Kidney epithelial cell (primary cell): ENCODE measurements at regions not wholly inside any gene's neighbourhood (a gene's known extent, or its start where the extent isn't known, plus 50 kb on each side); places are given as distances from the start of the nearest gene placed in this dataset.

Experiments used
- DNase-seq: peaks from one replicate; pipeline ENCODE4 v3.0.0-alpha.2; 2010; ENCODE audit warnings: low read depth
- H3K27me3 ChIP-seq: 2 replicates; pipeline ENCODE4 v1.6.0; 2011; ENCODE audit warnings: low read length; ENCODE audit not compliant: control insufficient read depth, insufficient read depth
- H3K36me3 ChIP-seq: 2 replicates; pipeline ENCODE4 v1.5.1; 2011; ENCODE audit warnings: low read length; ENCODE audit not compliant: control insufficient read depth, insufficient read depth
- H3K4me3 ChIP-seq: 2 replicates; pipeline ENCODE4 v1.5.1; 2011; ENCODE audit warnings: low read depth, mild to moderate bottlenecking, control low read depth, low read length
- CTCF ChIP-seq: IDR thresholded peaks from 2 replicates; pipeline ENCODE4 v1.5.1; 2011; ENCODE audit warnings: mild to moderate bottlenecking, moderate library complexity, low read length, control low read depth, inconsistent platforms; ENCODE audit not compliant: insufficient read depth, poor library complexity, severe bottlenecking

- DNase-seq: peak; percentile 21
- H3K4me3 ChIP-seq: no peak overlapping the region
- TF ChIP-seq CTCF: no peak
- H3K36me3 ChIP-seq: no peaks in the 10 kb centered on the region
- H3K27me3 ChIP-seq: peaks cover 2% of the 10 kb centered on the region
Measured at GRCh38 chr17:59505610-59506276, 59.7 kb upstream of the DHX40 start.

GRCh38 chr17:59506894-59507726 is 58.3 kb upstream of the DHX40 start:
- no peaks in the 10 kb centered on the region for H3K36me3 ChIP-seq

GRCh38 chr17:59508999-59509625 is 56.3 kb upstream of the DHX40 start:
- H3K4me3 ChIP-seq: no peak overlapping the region
- DNase-seq: no peak
- H3K27me3 ChIP-seq: no peaks in the 10 kb centered on the region
- no peak for TF ChIP-seq CTCF
- no peaks in the 10 kb centered on the region for H3K36me3 ChIP-seq

More at GRCh38 chr17:59506894-59507726, 58.3 kb upstream of the DHX40 start:
- Histone ChIP-seq H3K4me3 (no peak overlapping the region), H3K27me3 (peaks cover 2% of the 10 kb centered on the region)
- no peak for DNase-seq
- TF ChIP-seq CTCF: no peak

GRCh38 chr17:59510611-59511010 is 54.8 kb upstream of the DHX40 start:
- no peak for DNase-seq
- Histone ChIP-seq H3K4me3 (no peak overlapping the region), H3K27me3 (no peaks in the 10 kb centered on the region), H3K36me3 (no peaks in the 10 kb centered on the region)
- TF ChIP-seq CTCF: no peak

GRCh38 chr17:59511726-59512125 is 53.7 kb upstream of the DHX40 start:
- DNase-seq: no peak
- no peak overlapping the region for H3K4me3 ChIP-seq
- no peak for TF ChIP-seq CTCF
- H3K27me3 ChIP-seq: no peaks in the 10 kb centered on the region
- no peaks in the 10 kb centered on the region for H3K36me3 ChIP-seq
